Adrenal gland (tissue), 9 donors: ENCODE measurements at regions not wholly inside any gene's neighbourhood (a gene's known extent, or its start where the extent isn't known, plus 50 kb on each side); places are given as distances from the start of the nearest gene placed in this dataset.

ENCODE experiments used
- DNase-seq, 7 donors: peaks; one replicate each; pipeline ENCODE4 v3.0.0-alpha.2; 2019 to 2020
- H3K27ac ChIP-seq, 5 donors: fragments of 200-600 bp; sonication (generic) in 4 of 5; 1 replicate in 3 of 5; 2 replicates in 2 of 5; pipeline versions ENCODE4 v1.5.1 to v1.8.0; 2016 to 2020; ENCODE audit warnings: mild to moderate bottlenecking in 1 of 5
- H3K27me3 ChIP-seq: fragments of 200-600 bp; 2 replicates; pipeline ENCODE4 v1.8.0; 2021
- H3K36me3 ChIP-seq, 2 donors: fragments of 200-600 bp; replicated peaks in 1 of 2; 1 replicate in 1 of 2; 2 replicates in 1 of 2; pipeline versions ENCODE4 v1.5.1 to v1.8.0; 2018 to 2022
- H3K4me1 ChIP-seq, 2 donors: fragments of 200-600 bp; replicated peaks in 1 of 2; 1 replicate in 1 of 2; 2 replicates in 1 of 2; pipeline versions ENCODE4 v1.5.1 to v1.8.0; 2018 to 2021
- H3K4me3 ChIP-seq, 4 donors: fragments of 200-600 bp; sonication (generic) in 3 of 4; one replicate each; pipeline ENCODE4 v1.5.1; 2016 to 2018
- H3K9me3 ChIP-seq, 3 donors: fragments of 200-600 bp; sonication (generic) in 1 of 3; replicated peaks in 1 of 3; 1 replicate in 2 of 3; 2 replicates in 1 of 3; pipeline versions ENCODE4 v1.5.1 to v1.8.0; 2016 to 2021
- POLR2A ChIP-seq, 2 donors: fragments of 450-650 bp; IDR thresholded peaks; one replicate each; pipeline ENCODE4 v1.6.1; 2017; ENCODE audit warnings: antibody characterized with exemption in 2 of 2, mild to moderate bottlenecking in 2 of 2, moderate library complexity in 1 of 2
- whole genome bisulfite sequencing, 4 donors: extraction: QIAGEN DNeasy Blood & Tissue Kit in 2 of 4; methylation state at CpG; one replicate each; pipeline versions ENCODE4 v1.1.5 to v1.1.7; 2013 to 2017; 5-methylcytosine and 5-hydroxymethylcytosine counted together
- intact Hi-C, 2 donors: fragments of 100-400 bp; cut with DNase I; formaldehyde crosslinking; loops; one replicate each; pipeline versions ENCODE4 v1.14.1 to v1.15.0; 2022 to 2023
- TF ChIP-seq, protein P1 (sequence below), 6 experiments: fragments of 450-650 bp in 4 of 6; fragments of 200-600 bp in 2 of 6; sonication (generic) in 1 of 6; IDR thresholded peaks; 1 replicate in 5 of 6; 2 replicates in 1 of 6; pipeline versions ENCODE4 v1.5.1 to v1.8.0; 2016 to 2021; ENCODE audit warnings: antibody characterized with exemption in 6 of 6, mild to moderate bottlenecking in 2 of 6, moderate library complexity in 1 of 6
- donor health status: healthy with polysubstance abuse.
- donor health status: Bipolar disorder and iron deficiency.
- donor health status: DM: yes; HTN: yes; CAD: no.
- donor health status: DM: no; HTN: no; CAD: no.
- donor health status: DM: no; HTN: no; CAD: no.

DNA sequence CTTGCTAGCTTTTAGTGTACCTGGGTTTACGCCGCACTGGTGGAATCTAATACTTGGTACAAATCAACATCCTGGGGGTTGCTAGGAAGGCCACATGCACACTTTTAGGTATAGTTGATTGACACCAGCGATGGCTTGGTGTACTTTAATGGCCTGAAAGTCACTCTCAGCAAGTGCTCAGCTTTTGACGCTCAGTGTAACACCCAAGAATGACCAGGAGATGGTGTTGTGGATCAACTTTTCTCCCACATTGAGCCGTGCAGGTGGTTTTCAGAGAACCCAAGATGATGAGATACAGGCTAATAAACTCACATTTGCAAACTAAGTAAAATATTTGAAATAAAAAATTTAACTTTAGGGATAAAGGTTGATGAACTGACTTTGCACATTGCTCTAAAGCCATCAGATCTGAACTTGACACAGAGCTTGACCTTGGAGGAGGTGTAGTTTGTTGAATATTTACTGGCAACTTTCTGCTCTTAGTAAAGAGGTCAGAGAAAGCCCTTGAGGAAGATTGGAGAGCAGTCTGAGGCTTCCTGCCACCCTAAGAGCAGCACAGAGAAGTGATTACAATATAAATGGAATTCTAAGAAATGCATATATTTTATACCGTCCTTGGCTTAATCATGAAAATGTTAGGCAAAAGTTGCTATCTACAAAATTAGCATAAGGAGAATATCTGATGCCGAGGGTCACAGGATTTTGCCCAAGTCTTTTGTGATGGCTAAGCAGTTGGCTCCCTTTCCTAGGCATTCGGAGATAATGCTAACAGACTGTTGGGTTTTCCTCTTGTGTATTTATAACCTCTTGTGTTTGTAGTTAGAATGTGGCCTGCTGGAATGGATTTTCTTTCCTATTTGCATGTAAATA is 143.4 kb upstream of the RASGRP1 start:
- Histone ChIP-seq H3K36me3 (no peaks in the 10 kb centered on the region), H3K27me3 (peaks cover 21% of the 10 kb centered on the region), H3K9me3 (no peaks in the 10 kb centered on the region), H3K4me1 (no peaks in the 10 kb centered on the region), H3K4me3 (no peak overlapping the region), H3K27ac (no peak overlapping the region)
- intact Hi-C loops: loop anchor here in 1 of 2 donors (10.0 kb wide), 1 partner anchor 1057 kb away; no protein-coding TSS in a partner anchor
- TF ChIP-seq, protein P1, sequence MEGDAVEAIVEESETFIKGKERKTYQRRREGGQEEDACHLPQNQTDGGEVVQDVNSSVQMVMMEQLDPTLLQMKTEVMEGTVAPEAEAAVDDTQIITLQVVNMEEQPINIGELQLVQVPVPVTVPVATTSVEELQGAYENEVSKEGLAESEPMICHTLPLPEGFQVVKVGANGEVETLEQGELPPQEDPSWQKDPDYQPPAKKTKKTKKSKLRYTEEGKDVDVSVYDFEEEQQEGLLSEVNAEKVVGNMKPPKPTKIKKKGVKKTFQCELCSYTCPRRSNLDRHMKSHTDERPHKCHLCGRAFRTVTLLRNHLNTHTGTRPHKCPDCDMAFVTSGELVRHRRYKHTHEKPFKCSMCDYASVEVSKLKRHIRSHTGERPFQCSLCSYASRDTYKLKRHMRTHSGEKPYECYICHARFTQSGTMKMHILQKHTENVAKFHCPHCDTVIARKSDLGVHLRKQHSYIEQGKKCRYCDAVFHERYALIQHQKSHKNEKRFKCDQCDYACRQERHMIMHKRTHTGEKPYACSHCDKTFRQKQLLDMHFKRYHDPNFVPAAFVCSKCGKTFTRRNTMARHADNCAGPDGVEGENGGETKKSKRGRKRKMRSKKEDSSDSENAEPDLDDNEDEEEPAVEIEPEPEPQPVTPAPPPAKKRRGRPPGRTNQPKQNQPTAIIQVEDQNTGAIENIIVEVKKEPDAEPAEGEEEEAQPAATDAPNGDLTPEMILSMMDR (IDR thresholded peaks at IDR 0.05): peak; percentile 35 to 73 (median 64)
- TF ChIP-seq POLR2A (IDR thresholded peaks at IDR 0.05): no peak
- DNase-seq: peak in 5 of 7 donors; percentile 22 to 69 (median 28)
- WGBS, 4 donors: 48 to 53% (median 50%) methylated on average over 7 to 8 of the region's 8 CpGs

DNA sequence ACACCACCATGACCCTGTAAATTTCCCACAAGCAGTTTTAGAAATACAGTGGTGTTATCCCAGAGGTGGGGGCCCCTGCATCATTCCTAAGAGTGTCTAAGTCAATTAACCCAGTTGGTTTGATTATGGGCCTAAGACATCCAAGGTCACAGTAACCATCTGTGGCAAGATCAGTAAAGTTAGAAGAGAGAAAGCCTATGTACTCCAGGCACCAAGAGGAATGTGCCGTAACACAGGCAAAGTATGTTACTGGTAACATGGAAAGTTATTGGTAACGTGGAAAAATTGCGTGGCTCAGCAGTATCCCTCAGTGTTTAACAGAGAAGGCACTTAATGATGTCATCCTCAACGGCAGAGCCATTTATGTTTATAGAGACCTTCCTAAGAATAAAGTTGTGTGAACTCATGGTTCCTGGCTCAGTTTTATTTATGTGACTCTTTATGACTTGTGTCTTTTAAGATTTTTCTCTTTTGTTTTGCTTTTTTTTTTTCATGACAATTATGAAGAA is 144.1 kb upstream of the RASGRP1 start:
- H3K36me3 ChIP-seq: no peaks in the 10 kb centered on the region
- peaks cover 21% of the 10 kb centered on the region for H3K27me3 ChIP-seq
- H3K4me1 ChIP-seq: no peaks in the 10 kb centered on the region
- no peak overlapping the region for H3K27ac ChIP-seq
- H3K9me3 ChIP-seq: no peaks in the 10 kb centered on the region
- no peak overlapping the region for H3K4me3 ChIP-seq
- DNase-seq: no peak
- no peak for TF ChIP-seq POLR2A (IDR thresholded peaks at IDR 0.05)
- TF ChIP-seq, protein P1 (IDR thresholded peaks at IDR 0.05): no peak
- intact Hi-C loops: loop anchor here in 1 of 2 donors (10.0 kb wide), 1 partner anchor 1056 kb away; no protein-coding TSS in a partner anchor
- WGBS, 4 donors: 78 to 88% (median 80%) methylated on average over 4 of the region's 4 CpGs

DNA sequence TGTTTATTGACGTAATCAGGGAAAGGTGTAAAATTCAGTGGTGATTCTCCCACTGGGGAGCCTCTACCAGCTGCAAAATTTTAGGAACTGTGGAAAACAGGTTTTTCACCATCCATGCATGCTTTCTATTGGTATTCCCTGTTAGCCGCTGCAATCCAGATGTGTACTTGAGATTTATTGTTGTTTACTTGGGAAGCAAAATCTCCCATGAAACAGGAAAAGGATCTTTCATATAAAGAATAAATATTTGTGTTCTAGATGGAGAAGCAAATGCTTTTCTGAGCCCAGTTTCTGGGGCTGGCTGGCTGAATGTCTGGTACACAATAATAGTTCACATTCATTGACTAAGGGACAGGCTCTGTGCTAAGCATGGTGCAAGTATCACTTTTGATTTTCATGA is 144.6 kb upstream of the RASGRP1 start:
- H3K4me3 ChIP-seq: no peak overlapping the region
- intact Hi-C loops: loop anchor here in 1 of 2 donors (10.0 kb wide), 1 partner anchor 1056 kb away; no protein-coding TSS in a partner anchor
- peaks cover 21% of the 10 kb centered on the region for H3K27me3 ChIP-seq
- DNase-seq: no peak
- TF ChIP-seq, protein P1 (IDR thresholded peaks at IDR 0.05): no peak
- no peak for TF ChIP-seq POLR2A (IDR thresholded peaks at IDR 0.05)
- no peaks in the 10 kb centered on the region for H3K36me3 ChIP-seq
- 64 to 89% (median 78%) methylated on average over 2 of the region's 2 CpGs for WGBS, 4 donors
- H3K9me3 ChIP-seq: no peaks in the 10 kb centered on the region
- no peaks in the 10 kb centered on the region for H3K4me1 ChIP-seq
- H3K27ac ChIP-seq: no peak overlapping the region

DNA sequence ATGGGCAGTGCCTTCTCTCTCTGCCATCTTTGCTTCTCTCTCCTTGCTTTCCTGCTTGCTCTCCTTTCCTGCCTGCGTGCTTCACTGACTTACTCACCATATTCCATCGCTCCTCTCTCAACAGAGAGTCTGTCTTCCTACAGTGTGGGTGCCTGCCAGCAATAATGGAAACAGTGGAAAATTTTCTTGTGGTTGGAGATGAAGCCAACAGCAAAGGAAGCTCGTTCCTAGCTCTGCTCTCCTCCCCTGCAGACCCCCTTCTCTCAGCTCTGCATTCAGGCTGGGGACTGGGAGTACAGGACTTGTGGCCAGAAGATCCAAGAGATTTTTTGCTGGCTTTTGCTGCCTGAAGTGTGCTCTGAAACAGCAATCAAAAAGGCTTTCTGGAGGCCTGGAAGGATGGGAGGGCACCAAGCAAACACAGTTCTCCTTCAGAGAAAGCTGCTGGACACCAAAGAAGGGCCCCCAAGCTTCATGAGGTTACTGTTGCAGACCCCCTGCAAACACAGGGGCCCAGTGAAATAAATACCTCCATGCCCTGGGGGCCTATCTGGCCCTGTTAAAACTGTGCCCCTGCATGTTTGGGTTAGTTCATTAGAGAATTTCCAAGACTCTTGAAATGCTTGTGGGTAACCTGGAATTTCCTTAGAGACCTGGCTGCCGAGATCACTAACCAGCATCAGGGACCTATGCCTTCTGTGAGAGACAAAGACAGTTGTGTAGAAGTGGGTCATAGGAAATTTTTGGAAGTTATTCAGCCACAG is 149.9 kb upstream of the RASGRP1 start:
- intact Hi-C loops: no loop called here
- no peaks in the 10 kb centered on the region for H3K27me3 ChIP-seq
- DNase-seq: peak in 2 of 7 donors; percentile 7 to 19
- no peak for TF ChIP-seq POLR2A (IDR thresholded peaks at IDR 0.05)
- TF ChIP-seq, protein P1 (IDR thresholded peaks at IDR 0.05): no peak
- H3K36me3 ChIP-seq: no peaks in the 10 kb centered on the region
- no peak overlapping the region for H3K4me3 ChIP-seq
- WGBS, 4 donors: 43 to 79% (median 48%) methylated on average over 4 of the region's 4 CpGs
- no peak overlapping the region for H3K27ac ChIP-seq
- no peaks in the 10 kb centered on the region for H3K9me3 ChIP-seq
- no peaks in the 10 kb centered on the region for H3K4me1 ChIP-seq
